ENCODE measurements at regions not wholly inside any gene's neighbourhood (a gene's known extent, or its start where the extent isn't known, plus 50 kb on each side); places are given as distances from the start of the nearest gene placed in this dataset.

GRCh38 chr5:152270096-152270495 lies 135.0 kb downstream of the NMUR2 start:
- DNase-seq (ENCODE audit: low spot score) = no peak

GRCh38 chr5:152269533-152269932 lies 135.5 kb downstream of the NMUR2 start:
- no peak for DNase-seq (ENCODE audit: low spot score)

- no peak for DNase-seq (ENCODE audit: low spot score)
Measured at GRCh38 chr5:152264645-152265254, 140.3 kb downstream of the NMUR2 start.

- DNase-seq (ENCODE audit: low spot score) = no peak
Measured at GRCh38 chr5:152262667-152263066, 142.4 kb downstream of the NMUR2 start.

- no peak for DNase-seq (ENCODE audit: low spot score)
Measured at GRCh38 chr5:152260940-152261339, 144.1 kb downstream of the NMUR2 start.

GRCh38 chr5:152259702-152260101 lies 145.4 kb downstream of the NMUR2 start:
- DNase-seq (ENCODE audit: low spot score) = no peak

GRCh38 chr5:152256580-152256979 lies 148.5 kb downstream of the NMUR2 start:
- DNase-seq (ENCODE audit: low spot score) = no peak

GRCh38 chr5:152255411-152255810 lies 149.7 kb downstream of the NMUR2 start:
- no peak for DNase-seq (ENCODE audit: low spot score)

- DNase-seq (ENCODE audit: low spot score) = no peak
Measured at GRCh38 chr5:152247850-152248385, 157.2 kb downstream of the NMUR2 start.

GRCh38 chr5:152246401-152246800 lies 158.7 kb downstream of the NMUR2 start:
- DNase-seq (ENCODE audit: low spot score) = peak; percentile 62

- no peak for DNase-seq (ENCODE audit: low spot score)
Measured at GRCh38 chr5:152237531-152237930, 167.5 kb downstream of the NMUR2 start.

GRCh38 chr5:152226191-152226590 lies 178.9 kb downstream of the NMUR2 start:
- no peak for DNase-seq (ENCODE audit: low spot score)

GRCh38 chr5:152221721-152222629 lies 183.1 kb downstream of the NMUR2 start:
- no peak for DNase-seq (ENCODE audit: low spot score)

GRCh38 chr5:152218694-152219093 lies 186.4 kb downstream of the NMUR2 start:
- no peak for DNase-seq (ENCODE audit: low spot score)

- DNase-seq (ENCODE audit: low spot score) = no peak
Measured at GRCh38 chr5:152205804-152206203, 199.3 kb downstream of the NMUR2 start.

GRCh38 chr5:152202321-152202720 lies 202.8 kb downstream of the NMUR2 start:
- DNase-seq (ENCODE audit: low spot score) = no peak

GRCh38 chr5:152193391-152194107 lies 211.5 kb downstream of the NMUR2 start:
- DNase-seq (ENCODE audit: low spot score) = no peak

- DNase-seq (ENCODE audit: low spot score) = no peak
Measured at GRCh38 chr5:152188251-152188650, 216.8 kb downstream of the NMUR2 start.

GRCh38 chr5:152187668-152188067 lies 217.4 kb downstream of the NMUR2 start:
- DNase-seq (ENCODE audit: low spot score) = no peak

- no peak for DNase-seq (ENCODE audit: low spot score)
Measured at GRCh38 chr5:152185547-152186245, 219.4 kb downstream of the NMUR2 start.

- no peak for DNase-seq (ENCODE audit: low spot score)
Measured at GRCh38 chr5:152184266-152184665, 220.8 kb downstream of the NMUR2 start.

GRCh38 chr5:152181461-152181860 lies 223.6 kb downstream of the NMUR2 start:
- no peak for DNase-seq (ENCODE audit: low spot score)
